ENCODE measurements at regions not wholly inside any gene's neighbourhood (a gene's known extent, or its start where the extent isn't known, plus 50 kb on each side); places are given as distances from the start of the nearest gene placed in this dataset.

DNA sequence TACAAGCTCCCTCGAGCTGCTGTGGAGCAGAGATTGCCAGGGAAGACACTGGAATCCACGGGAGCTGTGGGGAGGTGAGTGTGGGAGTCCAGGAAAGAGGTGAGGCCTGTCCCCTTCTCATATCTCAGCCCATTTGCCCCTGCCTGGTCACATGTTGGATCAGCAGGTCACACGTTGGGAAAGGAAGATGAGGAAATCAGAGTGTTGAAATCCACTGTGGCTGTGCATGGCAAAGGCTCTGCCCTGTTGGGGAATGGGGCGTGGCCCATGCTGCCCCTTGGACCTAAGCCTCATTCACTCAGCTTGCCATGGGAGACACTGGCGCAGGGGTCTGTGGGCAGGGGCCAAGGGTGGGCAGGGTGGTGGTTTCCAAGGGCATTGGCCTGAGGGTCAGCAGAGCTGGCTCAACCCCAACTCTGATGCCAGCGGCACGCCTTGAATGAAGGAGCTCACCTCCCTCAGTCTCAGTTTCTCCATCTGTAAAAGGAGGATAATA is 85.4 kb upstream of the CPEB4 start (continued):
- TF ChIP-seq ZNF629 (CRISPR knock-in tag; conservative IDR thresholded peaks at IDR 0.05) (peak; percentile 66), RNF2 (conservative IDR thresholded peaks at IDR 0.05; ENCODE audit: low read depth) (no peak), YEATS2 (CRISPR knock-in tag; IDR thresholded peaks at IDR 0.05; ENCODE audit: borderline replicate concordance) (peak; percentile 70; the same call in 1 of the 2 replicates), TCF7 (IDR thresholded peaks at IDR 0.05; ENCODE audit: low read depth) (no peak), ATF7 (IDR thresholded peaks at IDR 0.05) (peak; percentile 35; the same call in 1 of the 2 replicates), ATF7 (CRISPR knock-in tag; IDR thresholded peaks at IDR 0.05) (peak; percentile 76), ZNF839 (CRISPR knock-in tag; IDR thresholded peaks at IDR 0.05; ENCODE audit: borderline replicate concordance) (no peak), STAT5B (CRISPR knock-in tag; IDR thresholded peaks at IDR 0.05) (no peak), ZNF674 (CRISPR knock-in tag; IDR thresholded peaks at IDR 0.05; ENCODE audit: low read depth) (no peak), ZSCAN22 (CRISPR knock-in tag; IDR thresholded peaks at IDR 0.05) (no peak), UBTF (CRISPR knock-in tag; IDR thresholded peaks at IDR 0.05) (peak; percentile 67), RXRA (CRISPR knock-in tag; IDR thresholded peaks at IDR 0.05) (peak; percentile 90), ZBTB10 (CRISPR knock-in tag; IDR thresholded peaks at IDR 0.05; ENCODE audit: borderline replicate concordance) (no peak), PBX2 (CRISPR knock-in tag; IDR thresholded peaks at IDR 0.05) (no peak), ATAD3A (CRISPR knock-in tag; IDR thresholded peaks at IDR 0.05) (no peak), ZNF180 (CRISPR knock-in tag; IDR thresholded peaks at IDR 0.05; ENCODE audit: borderline replicate concordance, low read depth) (no peak), DMTF1 (CRISPR knock-in tag; IDR thresholded peaks at IDR 0.05) (no peak), ETV5 (CRISPR knock-in tag; IDR thresholded peaks at IDR 0.05; ENCODE audit: borderline replicate concordance) (peak; percentile 84), SRF (IDR thresholded peaks at IDR 0.05; ENCODE audit: low read depth, low read length) (peak; percentile 52; the same call in 1 of the 2 replicates), THYN1 (CRISPR knock-in tag; IDR thresholded peaks at IDR 0.05; ENCODE audit: borderline replicate concordance, low read depth) (no peak), CCAR2 (optimal IDR thresholded peaks at IDR 0.05; ENCODE audit: low read depth, low read length) (no peak)
- TF ChIP-seq, protein P1, sequence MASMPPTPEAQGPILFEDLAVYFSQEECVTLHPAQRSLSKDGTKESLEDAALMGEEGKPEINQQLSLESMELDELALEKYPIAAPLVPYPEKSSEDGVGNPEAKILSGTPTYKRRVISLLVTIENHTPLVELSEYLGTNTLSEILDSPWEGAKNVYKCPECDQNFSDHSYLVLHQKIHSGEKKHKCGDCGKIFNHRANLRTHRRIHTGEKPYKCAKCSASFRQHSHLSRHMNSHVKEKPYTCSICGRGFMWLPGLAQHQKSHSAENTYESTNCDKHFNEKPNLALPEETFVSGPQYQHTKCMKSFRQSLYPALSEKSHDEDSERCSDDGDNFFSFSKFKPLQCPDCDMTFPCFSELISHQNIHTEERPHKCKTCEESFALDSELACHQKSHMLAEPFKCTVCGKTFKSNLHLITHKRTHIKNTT (CRISPR knock-in tag; IDR thresholded peaks at IDR 0.05) = no peak

Measured in HepG2 (cell line).